Uterus (tissue), 2 donors: ENCODE measurements at regions not wholly inside any gene's neighbourhood (a gene's known extent, or its start where the extent isn't known, plus 50 kb on each side); places are given as distances from the start of the nearest gene placed in this dataset.

Source experiments
- POLR2A ChIP-seq, 2 donors: fragments of 450-650 bp; IDR thresholded peaks; one replicate each; pipeline ENCODE4 v1.6.1; 2016; ENCODE audit warnings: antibody characterized with exemption in 2 of 2, mild to moderate bottlenecking in 1 of 2, moderate library complexity in 1 of 2
- TF ChIP-seq, protein P1 (sequence below), 4 experiments: fragments of 200-600 bp in 2 of 4; fragments of 450-650 bp in 2 of 4; sonication (generic) in 2 of 4; IDR thresholded peaks; one replicate each; pipeline ENCODE4 v1.5.1; 2016 to 2019; ENCODE audit warnings: antibody characterized with exemption in 4 of 4, mild to moderate bottlenecking in 2 of 4, moderate library complexity in 1 of 4

DNA sequence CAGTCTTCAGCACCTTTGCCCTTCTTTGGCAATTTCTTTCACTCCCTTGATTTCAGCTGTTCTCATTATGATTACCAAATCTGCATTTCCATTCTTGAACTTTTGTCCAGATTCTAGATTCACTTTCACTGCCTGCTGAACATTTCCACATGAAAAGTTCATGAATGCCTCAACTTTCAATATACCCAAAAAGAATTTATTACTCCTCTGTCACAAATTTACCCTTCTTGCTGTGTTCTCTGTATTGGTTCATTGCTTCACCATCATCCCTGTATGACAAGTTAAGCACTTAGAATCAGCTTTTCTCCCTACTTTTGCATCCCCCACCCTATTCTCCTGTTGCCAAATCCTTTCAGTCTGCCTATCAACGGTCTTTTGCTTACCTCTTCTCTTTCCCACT lies 112.6 kb upstream of the PKN2 start:
- TF ChIP-seq, protein P1, sequence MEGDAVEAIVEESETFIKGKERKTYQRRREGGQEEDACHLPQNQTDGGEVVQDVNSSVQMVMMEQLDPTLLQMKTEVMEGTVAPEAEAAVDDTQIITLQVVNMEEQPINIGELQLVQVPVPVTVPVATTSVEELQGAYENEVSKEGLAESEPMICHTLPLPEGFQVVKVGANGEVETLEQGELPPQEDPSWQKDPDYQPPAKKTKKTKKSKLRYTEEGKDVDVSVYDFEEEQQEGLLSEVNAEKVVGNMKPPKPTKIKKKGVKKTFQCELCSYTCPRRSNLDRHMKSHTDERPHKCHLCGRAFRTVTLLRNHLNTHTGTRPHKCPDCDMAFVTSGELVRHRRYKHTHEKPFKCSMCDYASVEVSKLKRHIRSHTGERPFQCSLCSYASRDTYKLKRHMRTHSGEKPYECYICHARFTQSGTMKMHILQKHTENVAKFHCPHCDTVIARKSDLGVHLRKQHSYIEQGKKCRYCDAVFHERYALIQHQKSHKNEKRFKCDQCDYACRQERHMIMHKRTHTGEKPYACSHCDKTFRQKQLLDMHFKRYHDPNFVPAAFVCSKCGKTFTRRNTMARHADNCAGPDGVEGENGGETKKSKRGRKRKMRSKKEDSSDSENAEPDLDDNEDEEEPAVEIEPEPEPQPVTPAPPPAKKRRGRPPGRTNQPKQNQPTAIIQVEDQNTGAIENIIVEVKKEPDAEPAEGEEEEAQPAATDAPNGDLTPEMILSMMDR (IDR thresholded peaks at IDR 0.05) = no peak
- TF ChIP-seq POLR2A (IDR thresholded peaks at IDR 0.05) = no peak
